HepG2 (cell line): ENCODE measurements at regions not wholly inside any gene's neighbourhood (a gene's known extent, or its start where the extent isn't known, plus 50 kb on each side); places are given as distances from the start of the nearest gene placed in this dataset.

Experiments
- ATAC-seq: fragments of 200-7000 bp; cut with Tn5 transposase; 3 replicates; pipeline ENCODE4 v1.9.1; 2020; ENCODE audit warnings: mild to moderate bottlenecking, moderate library complexity
- BruUV-seq: library from RNA; stranded (reverse); fragments of 400-500 nt; replicated peaks from 2 replicates; lab custom pipeline; 2021; lab: Mats Ljungman, UMichigan
- CTCF ChIA-PET: fragments of 300-600 bp; formaldehyde crosslinking; extraction: SDS; loops from one replicate; lab custom pipeline; 2021; ENCODE audit warnings: low total read pairs, inconsistent platforms, low intra/inter-chr PET ratio; lab: Yijun Ruan, JAX
- POLR2A ChIA-PET: fragments of 350-600 bp; sonication (Branson Sonifier 250); formaldehyde crosslinking; loops from one replicate; lab custom pipeline; 2020; ENCODE audit warnings: antibody characterized with exemption, inconsistent platforms; lab: Yijun Ruan, JAX
- DNase-seq: peaks from one replicate; pipeline ENCODE4 v3.0.0-alpha.2; 2015; ENCODE audit warnings: low spot score
- FAIRE-seq: peaks from 3 replicates; lab custom pipeline; 2011; peaks lifted over from hg19 to GRCh38; lab: Jason Lieb, UNC
- H2AFZ ChIP-seq: one replicate; pipeline ENCODE4 v1.6.1; 2011; ENCODE audit warnings: low read length, inconsistent platforms
- H3K27ac ChIP-seq: fragments of 300-600 bp; 3 replicates; pipeline ENCODE4 v1.8.0; 2011; ENCODE audit warnings: mixed run types, mild to moderate bottlenecking, mixed read lengths, low read length, inconsistent platforms; ENCODE audit not compliant: insufficient read depth; ENCODE audit errors: extremely low read length
- H3K27me3 ChIP-seq, 2 experiments: fragments of 200-600 bp in 1 of 2; 2 replicates in 1 of 2; 3 replicates in 1 of 2; pipeline versions ENCODE4 v1.6.0 to v1.8.0; 2011; ENCODE audit warnings: low read length in 2 of 2, mild to moderate bottlenecking in 2 of 2, moderate library complexity in 2 of 2, inconsistent platforms in 1 of 2; ENCODE audit not compliant: insufficient read depth in 2 of 2, control insufficient read depth in 1 of 2
- H3K36me3 ChIP-seq, 2 experiments: fragments of 200-600 bp in 1 of 2; replicated peaks in 1 of 2; 2 replicates in 1 of 2; 3 replicates in 1 of 2; pipeline versions ENCODE4 v1.5.1 to v1.8.0; 2011; ENCODE audit warnings: low read length in 2 of 2, inconsistent platforms in 1 of 2; ENCODE audit not compliant: insufficient read depth in 2 of 2, control insufficient read depth in 1 of 2
- H3K4me1 ChIP-seq: 2 replicates; pipeline ENCODE4 v1.5.1; 2012; ENCODE audit warnings: low read length, inconsistent platforms; ENCODE audit not compliant: insufficient read depth
- H3K4me2 ChIP-seq: 2 replicates; pipeline ENCODE4 v1.6.0; 2011; ENCODE audit warnings: low read depth, low read length, inconsistent platforms
- H3K4me3 ChIP-seq, 3 experiments: fragments of 200-600 bp in 1 of 3; sonication (generic), shearing (Covaris generic) in 1 of 3; replicated peaks in 1 of 3; 2 replicates each; pipeline ENCODE4 v1.5.1; 2011 to 2016; ENCODE audit warnings: low read length in 3 of 3, inconsistent platforms in 2 of 3, low read depth in 2 of 3, mild to moderate bottlenecking in 2 of 3, control low read depth in 1 of 3, mixed read lengths in 1 of 3; ENCODE audit not compliant: insufficient read depth in 1 of 3
- H3K79me2 ChIP-seq: one replicate; pipeline ENCODE4 v1.6.1; 2011; ENCODE audit warnings: low read length, inconsistent platforms; ENCODE audit not compliant: insufficient read depth
- H3K9ac ChIP-seq: 2 replicates; pipeline ENCODE4 v1.6.0; 2011; ENCODE audit warnings: mild to moderate bottlenecking, low read depth, low read length, inconsistent platforms; ENCODE audit not compliant: insufficient read depth
- H3K9me3 ChIP-seq: 2 replicates; pipeline ENCODE4 v1.5.1; 2012; ENCODE audit warnings: mild to moderate bottlenecking, low read length
- H4K20me1 ChIP-seq: 2 replicates; pipeline ENCODE4 v1.6.0; 2011; ENCODE audit warnings: inconsistent platforms, mild to moderate bottlenecking, low read length, moderate library complexity; ENCODE audit not compliant: insufficient read depth
- CEBPG ChIP-seq: IDR thresholded peaks from 2 replicates; pipeline ENCODE4 v1.6.1; 2016
- CHD4 ChIP-seq: fragments of 200-600 bp; sonication (generic); IDR thresholded peaks from 2 replicates; pipeline ENCODE4 v1.7.0; 2017; ENCODE audit warnings: mild to moderate bottlenecking, low read length, borderline replicate concordance
- E2F5 ChIP-seq: sonication (generic); formaldehyde crosslinking; conservative IDR thresholded peaks from 2 replicates; pipeline ENCODE4 v1.4.0; 2020; ENCODE audit warnings: missing genetic modification reagents
- FOXP1 ChIP-seq, 2 experiments: fragments of 450-650 bp in 1 of 2; IDR thresholded peaks; 2 replicates each; pipeline ENCODE4 v1.6.1; 2017 to 2018; ENCODE audit warnings: antibody characterized with exemption in 1 of 2
- MEIS1 ChIP-seq: sonication (generic); formaldehyde crosslinking; IDR thresholded peaks from 2 replicates; pipeline ENCODE4 v1.9.0; 2021; ENCODE audit warnings: mild to moderate bottlenecking, missing genetic modification reagents, moderate library complexity, borderline replicate concordance
- MEIS2 ChIP-seq: sonication (generic); formaldehyde crosslinking; IDR thresholded peaks from 2 replicates; pipeline ENCODE4 v1.9.0; 2021; ENCODE audit warnings: mild to moderate bottlenecking, missing genetic modification reagents
- MYNN ChIP-seq: sonication (generic); formaldehyde crosslinking; IDR thresholded peaks from 2 replicates; pipeline ENCODE4 v1.4.0; 2020; ENCODE audit warnings: mild to moderate bottlenecking, low read depth, missing genetic modification reagents
- PRPF4 ChIP-seq: fragments of 200-400 bp; formaldehyde crosslinking; IDR thresholded peaks from 2 replicates; pipeline ENCODE4 v1.6.1; 2016; ENCODE audit warnings: low read length, low read depth; ENCODE audit not compliant: poor library complexity, severe bottlenecking
- SMC3 ChIP-seq: IDR thresholded peaks from 2 replicates; pipeline ENCODE4 v1.6.1; 2011; ENCODE audit warnings: low read length, improper control_type of control experiment
- SNAPC2 ChIP-seq: sonication (generic); formaldehyde crosslinking; IDR thresholded peaks from 2 replicates; pipeline ENCODE4 v1.8.1; 2022; ENCODE audit warnings: mild to moderate bottlenecking, missing genetic modification reagents
- ZBTB7A ChIP-seq: sonication (generic); formaldehyde crosslinking; IDR thresholded peaks from 2 replicates; pipeline ENCODE4 v1.8.0; 2022; ENCODE audit warnings: mild to moderate bottlenecking, missing genetic modification reagents
- ZIK1 ChIP-seq: sonication (generic); formaldehyde crosslinking; IDR thresholded peaks from 2 replicates; pipeline ENCODE4 v1.5.0; 2020; ENCODE audit warnings: mild to moderate bottlenecking, low read depth, missing genetic modification reagents, borderline replicate concordance
- ZNF446 ChIP-seq: sonication (generic); formaldehyde crosslinking; IDR thresholded peaks from 2 replicates; pipeline ENCODE4 v1.5.0; 2020; ENCODE audit warnings: mild to moderate bottlenecking, missing genetic modification reagents
- ZNF564 ChIP-seq: sonication (generic); formaldehyde crosslinking; IDR thresholded peaks from 2 replicates; pipeline ENCODE4 v1.8.1; 2023; ENCODE audit warnings: mild to moderate bottlenecking, missing genetic modification reagents
- ZNF672 ChIP-seq: sonication (generic); formaldehyde crosslinking; IDR thresholded peaks from 2 replicates; pipeline ENCODE4 v1.8.1; 2022; ENCODE audit warnings: missing genetic modification reagents
- ZSCAN12 ChIP-seq: sonication (generic); formaldehyde crosslinking; IDR thresholded peaks from 2 replicates; pipeline ENCODE4 v1.9.0; 2021; ENCODE audit warnings: mild to moderate bottlenecking, missing genetic modification reagents
- WGBS: methylation state at CpG from one replicate; pipeline ENCODE4 v1.1.6; 2017; ENCODE audit warnings: low lambda C conversion rate; 5-methylcytosine and 5-hydroxymethylcytosine counted together
- in situ Hi-C: cut with HindIII; loops from 2 replicates; pipeline ENCODE4 v1.10.0; 2017; ENCODE audit warnings: low pct_unique_long_range_greater_than_20kb; ENCODE audit not compliant: extremely low pct_ligation_motif_present
- intact Hi-C: fragments of 100-400 bp; cut with micrococcal nuclease; formaldehyde crosslinking; loops from one replicate; pipeline ENCODE4 v1.10.0; 2022; ENCODE audit not compliant: unreplicated experiment
- TF ChIP-seq, protein P1 (sequence below): sonication (generic); formaldehyde crosslinking; IDR thresholded peaks from 2 replicates; pipeline ENCODE4 v1.9.0; 2021; ENCODE audit warnings: missing genetic modification reagents, mild to moderate bottlenecking, borderline replicate concordance

DNA sequence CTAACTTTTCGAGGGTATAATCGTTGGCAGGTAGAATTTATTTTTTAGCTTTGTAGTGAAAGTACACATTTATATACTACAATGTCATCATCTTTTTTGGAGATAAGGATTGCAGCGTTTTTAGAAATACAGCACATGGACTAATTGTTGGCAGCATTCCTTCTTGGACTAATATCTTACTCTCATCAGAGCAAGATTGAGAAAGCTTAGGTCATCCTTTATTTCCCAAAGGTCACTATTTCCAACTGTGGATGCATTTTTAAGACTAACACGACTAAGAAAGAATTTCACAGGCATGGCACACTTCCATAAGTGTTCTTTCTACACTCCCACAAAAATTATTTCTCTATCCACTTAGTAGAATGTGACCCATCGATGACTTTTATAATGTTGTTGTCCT is 732.3 kb downstream of the NCAM2 start:
- ChIA-PET POLR2A (no interaction called here), CTCF (no interaction called here)
- in situ Hi-C loops, result no loop called here
- Histone ChIP-seq H3K27ac (no peak overlapping the region), H4K20me1 (no peaks in the 10 kb centered on the region), H3K4me1 (no peaks in the 10 kb centered on the region), H3K4me3 (no peak overlapping the region), H2AFZ (no peak overlapping the region), H3K27me3 (no peaks in the 10 kb centered on the region), H3K36me3 (no peaks in the 10 kb centered on the region), H3K79me2 (no peaks in the 10 kb centered on the region), H3K9ac (no peak overlapping the region), H3K9me3 (peaks cover 74% of the 10 kb centered on the region), H3K4me2 (no peak overlapping the region)
- ATAC-seq (no peak), FAIRE-seq (no peak), DNase-seq (no peak)
- TF ChIP-seq PRPF4 (no peak), ZNF446 (no peak), ZIK1 (no peak), ZNF564 (CRISPR knock-in tag) (no peak), ZBTB7A (CRISPR knock-in tag) (no peak), FOXP1 (IDR thresholded peaks at IDR 0.05) (no peak), FOXP1 (CRISPR knock-in tag; IDR thresholded peaks at IDR 0.05) (no peak), ZNF672 (no peak), E2F5 (CRISPR knock-in tag) (no peak), SNAPC2 (CRISPR knock-in tag) (no peak), MEIS1 (CRISPR knock-in tag) (no peak), MYNN (CRISPR knock-in tag) (no peak), CEBPG (CRISPR knock-in tag) (no peak), CHD4 (no peak), MEIS2 (CRISPR knock-in tag) (no peak), SMC3 (no peak), ZSCAN12 (CRISPR knock-in tag) (no peak)
- TF ChIP-seq, protein P1, sequence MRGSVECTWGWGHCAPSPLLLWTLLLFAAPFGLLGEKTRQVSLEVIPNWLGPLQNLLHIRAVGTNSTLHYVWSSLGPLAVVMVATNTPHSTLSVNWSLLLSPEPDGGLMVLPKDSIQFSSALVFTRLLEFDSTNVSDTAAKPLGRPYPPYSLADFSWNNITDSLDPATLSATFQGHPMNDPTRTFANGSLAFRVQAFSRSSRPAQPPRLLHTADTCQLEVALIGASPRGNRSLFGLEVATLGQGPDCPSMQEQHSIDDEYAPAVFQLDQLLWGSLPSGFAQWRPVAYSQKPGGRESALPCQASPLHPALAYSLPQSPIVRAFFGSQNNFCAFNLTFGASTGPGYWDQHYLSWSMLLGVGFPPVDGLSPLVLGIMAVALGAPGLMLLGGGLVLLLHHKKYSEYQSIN, result no peak
- BruUV-seq, result no TSS peak
- 4% methylated on average over 5 of the region's 5 CpGs for WGBS
- intact Hi-C loops, result no loop called here
